Left lung (tissue), 4 donors: ENCODE measurements at regions not wholly inside any gene's neighbourhood (a gene's known extent, or its start where the extent isn't known, plus 50 kb on each side); places are given as distances from the start of the nearest gene placed in this dataset.

Source experiments
- ATAC-seq: fragments of 200-7000 bp; cut with Tn5 transposase; one replicate; pipeline ENCODE4 v1.9.1; 2020; ENCODE audit warnings: moderate library complexity
- DNase-seq, 4 donors: peaks; one replicate each; pipeline ENCODE4 v3.0.0-alpha.2; 2013 to 2020
- H3K27ac ChIP-seq, 2 donors: fragments of 200-600 bp; sonication (generic) in 1 of 2; one replicate each; pipeline versions ENCODE4 v1.5.0 to v1.8.0; 2020 to 2021
- H3K27me3 ChIP-seq, 2 donors: fragments of 200-600 bp; sonication (generic) in 1 of 2; one replicate each; pipeline versions ENCODE4 v1.5.0 to v1.8.0; 2020 to 2021
- H3K36me3 ChIP-seq, 2 donors: fragments of 200-600 bp; sonication (generic) in 1 of 2; one replicate each; pipeline versions ENCODE4 v1.5.0 to v1.8.0; 2020 to 2021
- H3K4me1 ChIP-seq, 2 donors: fragments of 200-600 bp; one replicate each; pipeline ENCODE4 v1.8.0; 2021
- H3K4me3 ChIP-seq, 2 donors: fragments of 200-600 bp; sonication (generic) in 1 of 2; one replicate each; pipeline versions ENCODE4 v1.5.0 to v1.8.0; 2020 to 2021; ENCODE audit warnings: mild to moderate bottlenecking in 1 of 2
- H3K9me3 ChIP-seq, 2 donors: fragments of 200-600 bp; sonication (generic) in 1 of 2; one replicate each; pipeline versions ENCODE4 v1.5.0 to v1.8.0; 2020 to 2021
- CTCF ChIP-seq, 2 donors: fragments of 200-600 bp; sonication (generic) in 1 of 2; IDR thresholded peaks; one replicate each; pipeline versions ENCODE4 v1.5.0 to v1.8.0; 2021; ENCODE audit warnings: antibody characterized with exemption in 2 of 2
- intact Hi-C, 2 donors: fragments of 100-400 bp; cut with DNase I; formaldehyde crosslinking; loops; one replicate each; pipeline versions ENCODE4 v1.11.2 to v1.14.2; 2022
- donor health status: DM: no; HTN: yes; CAD: no.
- donor health status: DM: no; HTN: no; CAD: no.

DNA sequence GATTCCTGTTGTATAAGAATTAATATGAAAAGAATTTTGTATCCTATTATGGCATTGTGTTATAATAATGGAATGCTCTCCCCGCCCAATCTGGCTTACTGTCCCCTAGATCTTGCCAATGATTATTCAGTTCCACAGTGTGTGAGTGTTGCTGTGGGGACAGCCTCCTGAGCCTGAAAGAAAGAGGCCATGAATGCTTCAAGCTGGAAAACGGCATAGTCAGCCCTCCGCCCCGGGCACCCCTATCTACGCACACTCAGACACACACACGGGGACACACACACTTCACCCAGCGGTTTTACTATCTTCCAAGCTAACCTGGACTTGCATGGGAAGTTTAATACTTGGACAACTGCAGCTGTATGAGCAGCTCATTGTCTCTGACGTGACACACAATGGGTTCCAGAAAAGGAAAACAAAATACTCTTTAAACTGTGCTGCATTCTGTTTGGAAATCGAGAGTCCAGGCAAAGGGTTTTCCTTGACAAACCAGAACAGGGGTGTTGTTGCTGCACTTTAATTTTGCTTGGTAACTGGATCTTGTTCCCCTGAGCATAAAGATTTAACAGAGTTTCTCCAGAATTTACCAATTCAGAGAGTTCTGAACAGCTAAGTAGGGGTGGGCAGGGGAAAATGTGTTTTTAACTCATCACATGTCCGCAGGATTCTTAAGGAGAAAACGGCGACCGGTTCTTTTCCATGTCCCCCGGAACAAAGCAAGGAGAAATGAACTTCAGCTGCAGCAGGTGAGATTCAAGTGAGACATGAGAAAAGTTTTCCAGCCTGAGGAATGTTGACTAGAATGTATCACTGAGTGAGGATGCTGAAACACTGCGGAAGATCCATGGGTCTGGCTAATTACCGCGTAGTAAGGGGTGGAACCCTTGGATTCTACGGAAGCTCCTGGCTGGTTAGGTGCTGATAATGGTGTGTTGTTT is 472.9 kb downstream of the FOXO1 start:
- Histone ChIP-seq H3K4me3 (no peak overlapping the region), H3K27me3 (no peaks in the 10 kb centered on the region), H3K4me1 (peaks cover 17 to 19% of the 10 kb centered on the region in 2 donors), H3K36me3 (no peaks in the 10 kb centered on the region), H3K9me3 (no peaks in the 10 kb centered on the region), H3K27ac (peak overlapping the region; percentile 68 to 80)
- no peak for TF ChIP-seq CTCF (IDR thresholded peaks at IDR 0.05)
- intact Hi-C loops: no loop called here
- ATAC-seq (peak; percentile 53), DNase-seq (peak in 1 of 4 donors; percentile 46)

- ATAC-seq (peak; percentile 12), DNase-seq (peak in 1 of 4 donors; percentile 7)
- H3K36me3 ChIP-seq: no peaks in the 10 kb centered on the region
- peaks cover 17 to 19% of the 10 kb centered on the region in 2 donors for H3K4me1 ChIP-seq
- H3K27me3 ChIP-seq: no peaks in the 10 kb centered on the region
- no peak for TF ChIP-seq CTCF (IDR thresholded peaks at IDR 0.05)
- no peaks in the 10 kb centered on the region for H3K9me3 ChIP-seq
- intact Hi-C loops: no loop called here
- H3K4me3 ChIP-seq: no peak overlapping the region
- peak overlapping the region; percentile 68 to 80 for H3K27ac ChIP-seq
Observed at GRCh38 chr13:40194224-40194806, 472.1 kb downstream of the FOXO1 start.

GRCh38 chr13:40197049-40197448 is 469.4 kb downstream of the FOXO1 start:
- intact Hi-C loops: no loop called here
- no peaks in the 10 kb centered on the region for H3K9me3 ChIP-seq
- H3K36me3 ChIP-seq: no peaks in the 10 kb centered on the region
- ATAC-seq (no peak), DNase-seq (no peak)
- H3K27me3 ChIP-seq: no peaks in the 10 kb centered on the region
- peaks cover 0 to 4% of the 10 kb centered on the region in 2 donors for H3K4me1 ChIP-seq
- TF ChIP-seq CTCF (IDR thresholded peaks at IDR 0.05): no peak
- H3K4me3 ChIP-seq: no peak overlapping the region
- H3K27ac ChIP-seq: no peak overlapping the region

- no peak overlapping the region for H3K27ac ChIP-seq
- intact Hi-C loops: no loop called here
- no peak overlapping the region for H3K4me3 ChIP-seq
- no peaks in the 10 kb centered on the region for H3K36me3 ChIP-seq
- no peaks in the 10 kb centered on the region for H3K27me3 ChIP-seq
- DNase-seq (no peak), ATAC-seq (no peak)
- H3K9me3 ChIP-seq: no peaks in the 10 kb centered on the region
- no peaks in the 10 kb centered on the region for H3K4me1 ChIP-seq
- no peak for TF ChIP-seq CTCF (IDR thresholded peaks at IDR 0.05)
Observed at GRCh38 chr13:40197936-40198595, 468.4 kb downstream of the FOXO1 start.
